SHP77 treated with DMSO at 0.1 percent for 48 hours (cell line): ENCODE measurements at regions not wholly inside any gene's neighbourhood (a gene's known extent, or its start where the extent isn't known, plus 50 kb on each side); places are given as distances from the start of the nearest gene placed in this dataset.

Experiments
- DNase-seq: peaks from one replicate; lab custom pipeline; 2025; lab: John Stamatoyannopoulos, UW

GRCh38 chr16:48829336-48830310 lies 219.6 kb upstream of the N4BP1 start:
- no peak for DNase-seq

GRCh38 chr16:48824271-48824670 lies 214.3 kb upstream of the N4BP1 start:
- no peak for DNase-seq

GRCh38 chr16:48822431-48822830 lies 212.5 kb upstream of the N4BP1 start:
- no peak for DNase-seq

GRCh38 chr16:48820379-48820778 lies 210.4 kb upstream of the N4BP1 start:
- DNase-seq: no peak

- no peak for DNase-seq
These were observed 208.3 kb upstream of the N4BP1 start for GRCh38 chr16:48818257-48818656.

GRCh38 chr16:48817032-48817431 lies 207.1 kb upstream of the N4BP1 start:
- no peak for DNase-seq

- DNase-seq: no peak
These were observed 206.4 kb upstream of the N4BP1 start for GRCh38 chr16:48816393-48816792.

GRCh38 chr16:48814994-48815393 lies 205.0 kb upstream of the N4BP1 start:
- no peak for DNase-seq

- DNase-seq: no peak
These were observed 203.5 kb upstream of the N4BP1 start for GRCh38 chr16:48813485-48813884.

GRCh38 chr16:48812856-48813255 lies 202.9 kb upstream of the N4BP1 start:
- no peak for DNase-seq

- no peak for DNase-seq
These were observed 201.5 kb upstream of the N4BP1 start for GRCh38 chr16:48811478-48811877.

GRCh38 chr16:48810803-48811453 lies 200.9 kb upstream of the N4BP1 start:
- DNase-seq: no peak

- no peak for DNase-seq
These were observed 200.4 kb upstream of the N4BP1 start for GRCh38 chr16:48810436-48810802.

GRCh38 chr16:48790151-48790550 lies 180.2 kb upstream of the N4BP1 start:
- no peak for DNase-seq

- DNase-seq: no peak
These were observed 178.5 kb upstream of the N4BP1 start for GRCh38 chr16:48788475-48788874.

- DNase-seq: no peak
These were observed 135.6 kb upstream of the N4BP1 start for GRCh38 chr16:48745541-48745940.

GRCh38 chr16:48740964-48741363 lies 131.0 kb upstream of the N4BP1 start:
- no peak for DNase-seq

- no peak for DNase-seq
These were observed 124.2 kb upstream of the N4BP1 start for GRCh38 chr16:48734220-48734619.

GRCh38 chr16:48704710-48705109 lies 94.7 kb upstream of the N4BP1 start:
- DNase-seq: no peak

GRCh38 chr16:48687421-48688038 lies 77.5 kb upstream of the N4BP1 start:
- DNase-seq: peak; percentile 73

- no peak for DNase-seq
These were observed 74.2 kb upstream of the N4BP1 start for GRCh38 chr16:48684148-48684547.

- no peak for DNase-seq
These were observed 73.0 kb upstream of the N4BP1 start for GRCh38 chr16:48682971-48683370.

GRCh38 chr16:48681520-48681919 lies 71.5 kb upstream of the N4BP1 start:
- DNase-seq: no peak
